HepG2 (cell line): ENCODE measurements at regions not wholly inside any gene's neighbourhood (a gene's known extent, or its start where the extent isn't known, plus 50 kb on each side); places are given as distances from the start of the nearest gene placed in this dataset.

Experiments
- ATAC-seq: fragments of 200-7000 bp; cut with Tn5 transposase; 3 replicates; pipeline ENCODE4 v1.9.1; 2020; ENCODE audit warnings: mild to moderate bottlenecking, moderate library complexity
- BruUV-seq: library from RNA; stranded (reverse); fragments of 400-500 nt; replicated peaks from 2 replicates; lab custom pipeline; 2021; lab: Mats Ljungman, UMichigan
- CTCF ChIA-PET: fragments of 300-600 bp; formaldehyde crosslinking; extraction: SDS; loops from one replicate; lab custom pipeline; 2021; ENCODE audit warnings: low total read pairs, inconsistent platforms, low intra/inter-chr PET ratio; lab: Yijun Ruan, JAX
- POLR2A ChIA-PET: fragments of 350-600 bp; sonication (Branson Sonifier 250); formaldehyde crosslinking; loops from one replicate; lab custom pipeline; 2020; ENCODE audit warnings: antibody characterized with exemption, inconsistent platforms; lab: Yijun Ruan, JAX
- DNase-seq: peaks from one replicate; pipeline ENCODE4 v3.0.0-alpha.2; 2015; ENCODE audit warnings: low spot score
- FAIRE-seq: peaks from 3 replicates; lab custom pipeline; 2011; peaks lifted over from hg19 to GRCh38; lab: Jason Lieb, UNC
- H2AFZ ChIP-seq: one replicate; pipeline ENCODE4 v1.6.1; 2011; ENCODE audit warnings: low read length, inconsistent platforms
- H3K27ac ChIP-seq: fragments of 300-600 bp; 3 replicates; pipeline ENCODE4 v1.8.0; 2011; ENCODE audit warnings: mixed run types, mild to moderate bottlenecking, mixed read lengths, low read length, inconsistent platforms; ENCODE audit not compliant: insufficient read depth; ENCODE audit errors: extremely low read length
- H3K27me3 ChIP-seq, 2 experiments: fragments of 200-600 bp in 1 of 2; 2 replicates in 1 of 2; 3 replicates in 1 of 2; pipeline versions ENCODE4 v1.6.0 to v1.8.0; 2011; ENCODE audit warnings: low read length in 2 of 2, mild to moderate bottlenecking in 2 of 2, moderate library complexity in 2 of 2, inconsistent platforms in 1 of 2; ENCODE audit not compliant: insufficient read depth in 2 of 2, control insufficient read depth in 1 of 2
- H3K36me3 ChIP-seq, 2 experiments: fragments of 200-600 bp in 1 of 2; replicated peaks in 1 of 2; 2 replicates in 1 of 2; 3 replicates in 1 of 2; pipeline versions ENCODE4 v1.5.1 to v1.8.0; 2011; ENCODE audit warnings: low read length in 2 of 2, inconsistent platforms in 1 of 2; ENCODE audit not compliant: insufficient read depth in 2 of 2, control insufficient read depth in 1 of 2
- H3K4me1 ChIP-seq: 2 replicates; pipeline ENCODE4 v1.5.1; 2012; ENCODE audit warnings: low read length, inconsistent platforms; ENCODE audit not compliant: insufficient read depth
- H3K4me2 ChIP-seq: 2 replicates; pipeline ENCODE4 v1.6.0; 2011; ENCODE audit warnings: low read depth, low read length, inconsistent platforms
- H3K4me3 ChIP-seq, 3 experiments: fragments of 200-600 bp in 1 of 3; sonication (generic), shearing (Covaris generic) in 1 of 3; replicated peaks in 1 of 3; 2 replicates each; pipeline ENCODE4 v1.5.1; 2011 to 2016; ENCODE audit warnings: low read length in 3 of 3, inconsistent platforms in 2 of 3, low read depth in 2 of 3, mild to moderate bottlenecking in 2 of 3, control low read depth in 1 of 3, mixed read lengths in 1 of 3; ENCODE audit not compliant: insufficient read depth in 1 of 3
- H3K79me2 ChIP-seq: one replicate; pipeline ENCODE4 v1.6.1; 2011; ENCODE audit warnings: low read length, inconsistent platforms; ENCODE audit not compliant: insufficient read depth
- H3K9ac ChIP-seq: 2 replicates; pipeline ENCODE4 v1.6.0; 2011; ENCODE audit warnings: mild to moderate bottlenecking, low read depth, low read length, inconsistent platforms; ENCODE audit not compliant: insufficient read depth
- H3K9me3 ChIP-seq: 2 replicates; pipeline ENCODE4 v1.5.1; 2012; ENCODE audit warnings: mild to moderate bottlenecking, low read length
- H4K20me1 ChIP-seq: 2 replicates; pipeline ENCODE4 v1.6.0; 2011; ENCODE audit warnings: inconsistent platforms, mild to moderate bottlenecking, low read length, moderate library complexity; ENCODE audit not compliant: insufficient read depth
- NFRKB ChIP-seq: fragments of 450-650 bp; IDR thresholded peaks from 2 replicates; pipeline ENCODE4 v1.6.1; 2017
- ZNF232 ChIP-seq: sonication (generic); formaldehyde crosslinking; IDR thresholded peaks from 2 replicates; pipeline ENCODE4 v1.4.0; 2020; ENCODE audit warnings: missing genetic modification reagents, borderline replicate concordance
- ZSCAN22 ChIP-seq: sonication (generic); formaldehyde crosslinking; IDR thresholded peaks from 2 replicates; pipeline ENCODE4 v1.4.0; 2020; ENCODE audit warnings: mild to moderate bottlenecking, missing genetic modification reagents
- in situ Hi-C: cut with HindIII; loops from 2 replicates; pipeline ENCODE4 v1.10.0; 2017; ENCODE audit warnings: low pct_unique_long_range_greater_than_20kb; ENCODE audit not compliant: extremely low pct_ligation_motif_present
- intact Hi-C: fragments of 100-400 bp; cut with micrococcal nuclease; formaldehyde crosslinking; loops from one replicate; pipeline ENCODE4 v1.10.0; 2022; ENCODE audit not compliant: unreplicated experiment
- TF ChIP-seq, protein P1 (sequence below): sonication (generic); formaldehyde crosslinking; IDR thresholded peaks from 2 replicates; pipeline ENCODE4 v1.4.0; 2020; ENCODE audit warnings: missing genetic modification reagents, borderline replicate concordance
- TF ChIP-seq, protein P2 (sequence below): sonication (generic); formaldehyde crosslinking; IDR thresholded peaks from 2 replicates; pipeline ENCODE4 v1.4.0; 2020; ENCODE audit warnings: mild to moderate bottlenecking, missing genetic modification reagents

DNA sequence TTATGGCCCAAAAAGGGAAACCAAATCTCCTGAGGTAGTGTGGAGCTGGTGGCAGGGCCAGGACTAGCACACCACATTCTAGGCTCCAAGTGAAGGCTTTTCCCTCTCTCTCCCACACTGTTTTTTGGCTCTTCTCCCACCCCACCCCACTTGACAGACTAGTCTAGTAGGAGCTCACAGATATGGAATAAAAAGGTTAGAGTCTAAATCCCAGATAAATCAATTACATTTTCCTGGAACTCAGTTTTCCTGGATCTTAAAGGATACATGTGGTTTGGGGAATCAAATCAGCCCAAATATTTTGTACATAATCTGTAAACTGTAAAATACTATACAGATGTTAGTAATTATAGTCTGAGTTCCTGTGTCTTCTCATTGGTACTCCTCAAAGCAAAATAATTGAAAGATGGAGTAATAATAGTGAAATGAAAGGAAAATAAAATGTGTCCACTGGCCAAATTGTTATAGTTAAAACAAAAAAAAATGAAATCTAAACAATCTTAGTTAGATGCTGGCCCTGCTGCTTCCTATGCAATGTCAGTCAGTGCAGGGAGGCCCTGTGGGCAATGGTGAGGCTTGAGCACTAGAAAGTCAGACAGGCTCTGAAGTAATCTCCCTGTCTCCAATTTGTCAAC, 370.4 kb upstream of the CPEB2 start:
- H3K4me2 ChIP-seq: no peak overlapping the region
- BruUV-seq: no TSS peak
- H3K4me3 ChIP-seq: no peak overlapping the region
- no peaks in the 10 kb centered on the region for H3K36me3 ChIP-seq
- ATAC-seq (no peak), DNase-seq (no peak), FAIRE-seq (no peak)
- ChIA-PET POLR2A (no interaction called here), CTCF (no interaction called here)
- H3K9me3 ChIP-seq: peaks cover 81% of the 10 kb centered on the region
- no peaks in the 10 kb centered on the region for H4K20me1 ChIP-seq
- TF ChIP-seq ZSCAN22 (CRISPR knock-in tag): no peak
- TF ChIP-seq, protein P1, sequence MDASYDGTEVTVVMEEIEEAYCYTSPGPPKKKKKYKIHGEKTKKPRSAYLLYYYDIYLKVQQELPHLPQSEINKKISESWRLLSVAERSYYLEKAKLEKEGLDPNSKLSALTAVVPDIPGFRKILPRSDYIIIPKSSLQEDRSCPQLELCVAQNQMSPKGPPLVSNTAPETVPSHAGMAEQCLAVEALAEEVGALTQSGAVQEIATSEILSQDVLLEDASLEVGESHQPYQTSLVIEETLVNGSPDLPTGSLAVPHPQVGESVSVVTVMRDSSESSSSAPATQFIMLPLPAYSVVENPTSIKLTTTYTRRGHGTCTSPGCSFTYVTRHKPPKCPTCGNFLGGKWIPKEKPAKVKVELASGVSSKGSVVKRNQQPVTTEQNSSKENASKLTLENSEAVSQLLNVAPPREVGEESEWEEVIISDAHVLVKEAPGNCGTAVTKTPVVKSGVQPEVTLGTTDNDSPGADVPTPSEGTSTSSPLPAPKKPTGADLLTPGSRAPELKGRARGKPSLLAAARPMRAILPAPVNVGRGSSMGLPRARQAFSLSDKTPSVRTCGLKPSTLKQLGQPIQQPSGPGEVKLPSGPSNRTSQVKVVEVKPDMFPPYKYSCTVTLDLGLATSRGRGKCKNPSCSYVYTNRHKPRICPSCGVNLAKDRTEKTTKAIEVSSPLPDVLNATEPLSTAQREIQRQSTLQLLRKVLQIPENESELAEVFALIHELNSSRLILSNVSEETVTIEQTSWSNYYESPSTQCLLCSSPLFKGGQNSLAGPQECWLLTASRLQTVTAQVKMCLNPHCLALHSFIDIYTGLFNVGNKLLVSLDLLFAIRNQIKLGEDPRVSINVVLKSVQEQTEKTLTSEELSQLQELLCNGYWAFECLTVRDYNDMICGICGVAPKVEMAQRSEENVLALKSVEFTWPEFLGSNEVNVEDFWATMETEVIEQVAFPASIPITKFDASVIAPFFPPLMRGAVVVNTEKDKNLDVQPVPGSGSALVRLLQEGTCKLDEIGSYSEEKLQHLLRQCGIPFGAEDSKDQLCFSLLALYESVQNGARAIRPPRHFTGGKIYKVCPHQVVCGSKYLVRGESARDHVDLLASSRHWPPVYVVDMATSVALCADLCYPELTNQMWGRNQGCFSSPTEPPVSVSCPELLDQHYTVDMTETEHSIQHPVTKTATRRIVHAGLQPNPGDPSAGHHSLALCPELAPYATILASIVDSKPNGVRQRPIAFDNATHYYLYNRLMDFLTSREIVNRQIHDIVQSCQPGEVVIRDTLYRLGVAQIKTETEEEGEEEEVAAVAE (CRISPR knock-in tag): no peak
- TF ChIP-seq ZNF232: no peak
- no peak for TF ChIP-seq NFRKB
- TF ChIP-seq, protein P2, sequence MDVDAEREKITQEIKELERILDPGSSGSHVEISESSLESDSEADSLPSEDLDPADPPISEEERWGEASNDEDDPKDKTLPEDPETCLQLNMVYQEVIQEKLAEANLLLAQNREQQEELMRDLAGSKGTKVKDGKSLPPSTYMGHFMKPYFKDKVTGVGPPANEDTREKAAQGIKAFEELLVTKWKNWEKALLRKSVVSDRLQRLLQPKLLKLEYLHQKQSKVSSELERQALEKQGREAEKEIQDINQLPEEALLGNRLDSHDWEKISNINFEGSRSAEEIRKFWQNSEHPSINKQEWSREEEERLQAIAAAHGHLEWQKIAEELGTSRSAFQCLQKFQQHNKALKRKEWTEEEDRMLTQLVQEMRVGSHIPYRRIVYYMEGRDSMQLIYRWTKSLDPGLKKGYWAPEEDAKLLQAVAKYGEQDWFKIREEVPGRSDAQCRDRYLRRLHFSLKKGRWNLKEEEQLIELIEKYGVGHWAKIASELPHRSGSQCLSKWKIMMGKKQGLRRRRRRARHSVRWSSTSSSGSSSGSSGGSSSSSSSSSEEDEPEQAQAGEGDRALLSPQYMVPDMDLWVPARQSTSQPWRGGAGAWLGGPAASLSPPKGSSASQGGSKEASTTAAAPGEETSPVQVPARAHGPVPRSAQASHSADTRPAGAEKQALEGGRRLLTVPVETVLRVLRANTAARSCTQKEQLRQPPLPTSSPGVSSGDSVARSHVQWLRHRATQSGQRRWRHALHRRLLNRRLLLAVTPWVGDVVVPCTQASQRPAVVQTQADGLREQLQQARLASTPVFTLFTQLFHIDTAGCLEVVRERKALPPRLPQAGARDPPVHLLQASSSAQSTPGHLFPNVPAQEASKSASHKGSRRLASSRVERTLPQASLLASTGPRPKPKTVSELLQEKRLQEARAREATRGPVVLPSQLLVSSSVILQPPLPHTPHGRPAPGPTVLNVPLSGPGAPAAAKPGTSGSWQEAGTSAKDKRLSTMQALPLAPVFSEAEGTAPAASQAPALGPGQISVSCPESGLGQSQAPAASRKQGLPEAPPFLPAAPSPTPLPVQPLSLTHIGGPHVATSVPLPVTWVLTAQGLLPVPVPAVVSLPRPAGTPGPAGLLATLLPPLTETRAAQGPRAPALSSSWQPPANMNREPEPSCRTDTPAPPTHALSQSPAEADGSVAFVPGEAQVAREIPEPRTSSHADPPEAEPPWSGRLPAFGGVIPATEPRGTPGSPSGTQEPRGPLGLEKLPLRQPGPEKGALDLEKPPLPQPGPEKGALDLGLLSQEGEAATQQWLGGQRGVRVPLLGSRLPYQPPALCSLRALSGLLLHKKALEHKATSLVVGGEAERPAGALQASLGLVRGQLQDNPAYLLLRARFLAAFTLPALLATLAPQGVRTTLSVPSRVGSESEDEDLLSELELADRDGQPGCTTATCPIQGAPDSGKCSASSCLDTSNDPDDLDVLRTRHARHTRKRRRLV (CRISPR knock-in tag): no peak
- no peak overlapping the region for H3K27ac ChIP-seq
- H3K4me1 ChIP-seq: no peaks in the 10 kb centered on the region
- no peaks in the 10 kb centered on the region for H3K27me3 ChIP-seq
- H3K9ac ChIP-seq: no peak overlapping the region
- intact Hi-C loops: no loop called here
- no peak overlapping the region for H2AFZ ChIP-seq
- no peaks in the 10 kb centered on the region for H3K79me2 ChIP-seq
- in situ Hi-C loops: no loop called here
